GM12891 (cell line): ENCODE measurements at regions not wholly inside any gene's neighbourhood (a gene's known extent, or its start where the extent isn't known, plus 50 kb on each side); places are given as distances from the start of the nearest gene placed in this dataset.
"Not testable (repeated sequence)": the region's sequence is repeated elsewhere in the genome, so short reads cannot be mapped to it uniquely, and the experiment has no call there.

Source experiments
- DNase-seq: peaks from one replicate; pipeline ENCODE4 v3.0.0; 2011; ENCODE audit warnings: low spot score; ENCODE audit not compliant: insufficient read length
- FAIRE-seq: peaks from 2 replicates; lab custom pipeline; 2011; peaks lifted over from hg19 to GRCh38; lab: Jason Lieb, UNC
- PAX5 ChIP-seq: IDR thresholded peaks from 2 replicates; pipeline ENCODE4 v1.6.1; 2011; ENCODE audit warnings: low read length, moderate library complexity, mild to moderate bottlenecking; ENCODE audit not compliant: insufficient read depth, severe bottlenecking
- POLR2A ChIP-seq: IDR thresholded peaks from 2 replicates; pipeline ENCODE4 v1.6.1; 2011; ENCODE audit warnings: low read depth, low read length, control low read depth
- POLR2AphosphoS5 ChIP-seq: IDR thresholded peaks from 2 replicates; pipeline ENCODE4 v1.6.1; 2011; ENCODE audit warnings: low read depth, low read length, control low read depth
- POU2F2 ChIP-seq: IDR thresholded peaks from 2 replicates; pipeline ENCODE4 v1.6.1; 2011; ENCODE audit warnings: low read depth, mild to moderate bottlenecking, control low read depth, low read length, moderate library complexity
- SPI1 ChIP-seq: IDR thresholded peaks from 2 replicates; pipeline ENCODE4 v1.6.1; 2011; ENCODE audit warnings: low read depth, low read length, control low read depth
- TAF1 ChIP-seq: IDR thresholded peaks from 2 replicates; pipeline ENCODE4 v1.6.1; 2011; ENCODE audit warnings: low read depth, low read length, control low read depth

DNA sequence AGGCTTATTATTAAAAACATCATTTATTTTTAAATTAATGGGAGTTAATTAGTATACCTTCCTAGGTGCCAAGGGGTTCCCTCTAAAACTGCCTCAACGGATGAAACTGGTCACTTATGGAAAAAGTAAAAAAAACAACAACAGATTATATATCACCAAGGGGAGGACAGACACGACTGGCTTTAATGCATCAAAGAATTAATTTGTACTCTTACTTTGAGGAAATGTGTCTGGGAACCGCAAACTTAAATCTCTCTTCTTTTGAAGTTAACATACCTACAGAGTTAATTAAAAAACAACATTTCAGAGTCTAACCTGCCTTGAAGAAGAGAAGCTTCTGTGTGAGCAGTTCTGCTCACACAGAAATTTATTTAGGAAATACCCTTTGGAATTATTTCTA is 354.6 kb downstream of the LRRC70 start:
- no peak for FAIRE-seq
- TF ChIP-seq TAF1 = no peak
- no peak for TF ChIP-seq POLR2AphosphoS5
- no peak for TF ChIP-seq POLR2A
- TF ChIP-seq SPI1 = no peak
- no peak for TF ChIP-seq POU2F2
- TF ChIP-seq PAX5 = no peak
- DNase-seq = no peak

DNA sequence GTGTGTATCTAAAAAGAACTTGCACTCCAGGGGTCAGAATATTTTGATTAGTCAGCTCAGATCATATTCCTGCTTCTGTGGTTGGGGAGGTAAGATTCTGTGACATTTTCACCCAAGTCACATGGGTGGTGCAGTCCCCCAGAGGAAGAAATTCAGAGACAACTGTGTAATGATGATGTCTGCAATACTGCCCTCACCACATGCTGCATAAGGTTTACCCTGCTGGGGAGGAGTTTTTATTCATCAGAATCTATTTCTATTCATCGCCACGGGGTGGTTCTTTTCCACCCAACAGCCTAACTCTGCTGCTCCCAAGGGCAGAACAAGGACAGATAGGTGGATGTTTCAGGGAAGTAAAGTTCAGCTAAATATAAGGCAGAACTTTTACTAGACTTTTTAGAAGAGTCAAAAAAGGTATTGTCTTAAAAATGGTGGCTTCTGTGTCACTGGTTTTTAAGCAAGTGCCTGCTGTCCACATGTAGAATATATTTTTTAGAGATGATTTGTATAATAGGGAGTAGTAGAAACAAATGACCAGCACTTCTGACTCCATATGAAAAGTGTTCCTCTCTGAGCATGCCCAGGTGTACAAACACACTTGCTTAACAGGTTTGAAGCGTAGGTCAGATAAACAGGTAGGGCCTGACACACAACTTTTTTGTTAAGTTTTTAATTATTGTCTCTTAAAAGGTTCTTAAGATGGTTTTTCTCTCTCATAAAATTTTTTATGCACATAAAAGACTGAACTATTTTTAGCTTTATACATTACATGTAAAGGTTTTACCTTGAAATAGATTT is 352.7 kb downstream of the LRRC70 start:
- TF ChIP-seq SPI1 (no peak), POLR2A (no peak), POU2F2 (no peak), PAX5 (no peak), POLR2AphosphoS5 (no peak), TAF1 (no peak)
- FAIRE-seq = no peak
- DNase-seq = no peak

DNA sequence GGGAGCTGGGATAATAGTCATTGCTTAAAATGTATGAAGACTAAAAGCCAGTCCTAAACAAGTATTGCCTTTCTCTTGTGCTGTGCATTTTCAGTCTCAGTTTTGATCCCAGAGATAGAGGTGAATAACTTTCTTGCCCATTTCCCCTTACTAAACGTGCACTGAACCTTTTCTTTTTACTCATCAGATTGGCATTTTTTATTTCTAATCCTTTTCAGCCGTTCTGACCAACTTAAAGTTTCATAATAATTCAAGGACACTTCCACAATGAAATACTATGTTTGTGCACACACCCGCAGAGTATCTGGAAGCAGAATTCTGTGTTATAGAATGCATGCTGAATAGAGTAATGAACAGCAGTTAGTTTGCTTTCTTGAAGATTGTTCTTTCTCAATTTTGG is 343.6 kb downstream of the LRRC70 start:
- FAIRE-seq (no peak), DNase-seq (no peak)
- no peak for TF ChIP-seq POLR2AphosphoS5
- no peak for TF ChIP-seq POLR2A
- TF ChIP-seq SPI1 = no peak
- TF ChIP-seq POU2F2 = no peak
- no peak for TF ChIP-seq TAF1
- TF ChIP-seq PAX5 = no peak

DNA sequence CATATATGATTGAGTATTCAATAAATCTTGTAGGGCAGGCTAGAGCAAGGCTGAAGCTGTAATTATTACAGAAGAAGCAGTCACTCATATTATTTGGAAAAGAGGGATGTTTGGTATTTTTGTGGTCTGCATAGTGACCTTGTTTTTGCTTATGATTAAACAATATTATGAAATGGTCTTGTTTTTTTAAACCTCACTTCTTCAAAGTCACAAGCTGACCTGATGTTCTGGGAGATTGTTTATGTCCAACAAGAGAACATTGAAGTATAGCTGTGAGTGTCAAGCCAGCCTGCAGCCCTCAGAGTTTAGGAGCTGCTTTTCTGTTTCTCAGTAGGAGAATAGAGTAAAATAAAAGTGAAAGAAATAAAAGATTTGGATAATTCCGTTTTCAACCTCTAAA is 342.2 kb downstream of the LRRC70 start:
- FAIRE-seq (no peak), DNase-seq (no peak)
- TF ChIP-seq SPI1 = no peak
- no peak for TF ChIP-seq POLR2AphosphoS5
- no peak for TF ChIP-seq POU2F2
- no peak for TF ChIP-seq POLR2A
- TF ChIP-seq PAX5 = no peak
- TF ChIP-seq TAF1 = no peak

DNA sequence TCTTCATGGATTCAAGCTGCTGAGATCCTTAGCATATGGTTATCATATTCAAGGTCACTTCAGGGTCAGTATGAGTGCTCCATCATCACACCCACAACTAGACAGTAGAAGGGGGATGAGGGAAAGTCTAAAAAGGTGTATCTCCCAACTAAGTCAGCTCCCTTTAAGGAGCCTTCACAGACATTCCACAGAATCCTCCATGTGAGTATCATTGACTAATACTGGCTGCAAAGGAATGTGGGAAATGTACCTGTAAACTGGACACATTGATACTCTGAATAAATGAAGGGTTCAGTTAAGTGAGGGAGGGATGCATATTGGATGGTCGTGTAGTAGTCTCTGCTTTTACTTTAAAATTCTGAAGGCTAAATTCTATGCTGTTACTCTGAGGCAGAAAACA is 330.7 kb downstream of the LRRC70 start:
- FAIRE-seq = no peak
- TF ChIP-seq POLR2AphosphoS5 = no peak
- no peak for TF ChIP-seq TAF1
- TF ChIP-seq SPI1 = no peak
- TF ChIP-seq POU2F2 = no peak
- no peak for TF ChIP-seq PAX5
- TF ChIP-seq POLR2A = no peak
- DNase-seq = no peak

DNA sequence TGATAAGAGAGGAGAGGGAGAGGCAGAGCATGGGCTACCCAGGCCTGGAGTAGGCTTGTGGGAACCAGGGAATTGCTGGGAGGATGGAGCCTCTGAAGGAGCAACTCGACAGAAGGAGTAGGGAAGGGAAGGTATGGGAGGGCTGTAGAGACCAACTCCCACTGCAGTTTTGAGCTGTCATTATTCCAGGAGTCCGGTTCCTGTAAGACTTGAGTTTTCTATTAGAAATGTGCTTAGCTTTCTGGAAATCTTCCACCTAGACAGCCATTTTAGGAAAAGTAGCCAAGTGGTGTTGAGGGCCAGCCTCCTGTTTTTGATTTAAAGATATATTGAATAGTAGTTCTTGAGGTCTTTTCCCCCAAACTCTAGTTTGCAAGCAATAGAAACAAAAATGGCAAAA is 323.5 kb downstream of the LRRC70 start:
- no peak for DNase-seq
- no peak for TF ChIP-seq POU2F2
- TF ChIP-seq TAF1 = no peak
- TF ChIP-seq PAX5 = no peak
- no peak for TF ChIP-seq POLR2AphosphoS5
- no peak for TF ChIP-seq POLR2A
- TF ChIP-seq SPI1 = no peak
- FAIRE-seq = no peak

DNA sequence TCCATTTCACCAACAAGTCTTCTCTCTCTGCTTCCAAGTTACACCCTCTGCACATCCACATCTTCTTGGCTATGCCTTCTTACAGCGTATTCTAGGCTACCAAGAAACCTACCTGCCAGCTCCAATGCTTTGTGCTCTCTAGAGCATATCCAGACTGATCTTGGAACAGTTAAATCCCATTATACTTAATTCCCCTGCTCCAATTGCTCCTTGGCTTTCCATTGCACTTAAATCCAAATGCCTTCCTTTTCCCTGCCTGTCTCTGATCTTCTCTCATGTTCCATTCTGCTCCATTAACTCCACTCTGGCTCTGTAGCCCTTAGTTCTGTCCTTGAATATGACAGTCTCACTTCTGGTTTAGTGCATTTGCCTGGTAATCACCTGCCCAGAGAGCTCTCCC is 322.4 kb downstream of the LRRC70 start:
- no peak for TF ChIP-seq POLR2AphosphoS5
- TF ChIP-seq POLR2A = no peak
- TF ChIP-seq POU2F2 = no peak
- TF ChIP-seq PAX5 = no peak
- no peak for TF ChIP-seq SPI1
- TF ChIP-seq TAF1 = no peak

DNA sequence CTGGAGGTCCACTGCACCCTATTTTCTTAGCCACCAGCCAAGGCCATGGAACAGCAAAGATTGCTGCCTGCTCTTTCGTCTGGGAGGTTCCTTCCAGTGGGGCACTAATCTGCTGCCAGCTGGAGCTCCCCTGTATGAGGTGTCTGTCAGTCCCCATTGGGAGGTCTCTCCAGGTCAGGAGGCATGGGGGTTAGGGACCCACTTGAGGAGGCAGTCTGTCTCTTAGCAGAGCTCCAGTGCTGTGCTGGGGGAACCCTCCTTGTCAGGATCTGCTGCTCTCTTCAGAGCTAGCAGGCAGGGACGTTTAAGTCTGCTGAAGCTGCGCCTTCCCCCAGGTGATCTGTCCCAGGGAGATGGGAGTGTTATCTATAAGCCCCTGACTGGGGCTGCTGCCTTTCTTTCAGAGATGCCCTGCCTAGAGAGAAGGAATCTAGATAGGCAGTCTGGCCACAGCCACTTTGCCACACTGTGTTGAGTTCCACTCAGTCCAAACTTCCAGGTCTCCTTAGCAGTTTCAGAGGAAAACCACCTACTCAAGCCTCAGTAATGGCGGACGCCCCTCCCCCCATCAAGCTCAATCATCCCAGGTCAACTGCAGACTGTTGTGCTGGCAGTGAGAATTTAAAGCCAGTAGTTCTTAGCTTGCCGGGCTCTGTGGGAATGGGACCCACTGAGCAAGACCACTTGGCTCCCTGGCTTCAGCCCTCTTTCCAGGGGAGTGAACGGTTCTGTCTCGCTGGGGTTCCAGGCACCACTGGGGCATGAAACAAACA is 317.7 kb downstream of the LRRC70 start:
- TF ChIP-seq PAX5 = no peak
- no peak for TF ChIP-seq POLR2A
- no peak for TF ChIP-seq SPI1
- no peak for TF ChIP-seq POU2F2
- TF ChIP-seq POLR2AphosphoS5 = no peak
- TF ChIP-seq TAF1 = no peak
- DNase-seq = no peak
- FAIRE-seq = no peak

More for the DNA sequence above, 322.4 kb downstream of the LRRC70 start:
- DNase-seq (no peak), FAIRE-seq (no peak)

DNA sequence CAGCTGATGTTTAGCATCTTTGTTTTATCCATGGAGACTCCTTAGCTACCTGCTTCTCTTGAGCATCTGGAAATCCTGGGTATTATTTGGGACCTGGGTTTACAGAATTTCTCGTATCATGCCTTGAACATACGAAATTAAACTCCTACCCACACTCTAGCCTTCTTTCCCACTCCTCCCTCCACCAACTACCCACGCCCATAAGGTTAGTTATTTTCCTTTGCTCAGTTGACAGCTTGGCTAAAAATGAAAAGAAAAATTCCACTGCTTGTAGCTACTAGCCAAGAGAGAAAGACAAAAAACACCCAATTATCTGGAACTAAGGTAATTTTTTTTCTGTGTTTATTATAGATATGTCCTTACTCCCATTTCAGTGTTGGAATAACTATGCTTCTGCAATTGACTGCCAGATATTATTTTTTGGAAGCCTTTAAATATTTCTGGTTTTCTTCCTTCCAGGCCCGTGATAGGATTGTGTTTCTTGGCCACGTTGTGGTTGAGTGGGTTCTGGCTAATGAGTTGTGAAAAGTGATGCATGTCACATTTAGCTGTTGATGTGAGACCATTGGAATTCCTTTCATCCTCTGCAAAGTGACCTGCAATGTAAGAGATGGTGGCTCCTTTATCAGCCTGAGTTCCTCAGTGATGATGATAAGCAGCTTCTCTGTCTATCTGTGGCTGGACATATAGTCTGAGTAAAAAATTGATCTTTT is 308.1 kb downstream of the LRRC70 start:
- no peak for DNase-seq
- TF ChIP-seq POLR2AphosphoS5 (no peak), POLR2A (no peak), SPI1 (no peak)

DNA sequence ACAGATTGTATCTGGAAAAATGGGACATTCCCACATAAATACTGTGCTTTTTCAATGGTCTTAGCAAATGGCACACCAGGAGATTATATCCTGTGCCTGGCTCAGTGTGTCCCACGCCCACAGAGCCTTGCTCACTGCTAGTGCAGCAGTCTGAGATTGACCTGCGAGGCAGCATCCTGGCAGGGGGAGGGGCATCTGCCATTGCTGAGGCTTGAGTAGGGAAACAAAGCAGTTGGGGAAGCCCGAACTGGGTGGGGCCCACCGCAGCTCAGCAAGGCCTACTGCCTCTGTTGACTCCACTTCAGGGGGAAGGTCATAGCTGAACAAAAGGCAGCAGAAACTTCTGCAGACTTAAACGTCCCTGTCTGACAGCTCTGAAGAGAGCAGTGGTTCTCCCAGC is 258.7 kb downstream of the LRRC70 start:
- FAIRE-seq = not testable (repeated sequence)

More for the DNA sequence above, 308.1 kb downstream of the LRRC70 start:
- no peak for FAIRE-seq

More for the DNA sequence above, 258.7 kb downstream of the LRRC70 start:
- not testable (repeated sequence) for DNase-seq
